Neutrophil (primary cell): ENCODE measurements at regions not wholly inside any gene's neighbourhood (a gene's known extent, or its start where the extent isn't known, plus 50 kb on each side); places are given as distances from the start of the nearest gene placed in this dataset.

Experiments
- H3K27ac ChIP-seq: fragments of 200-600 bp; sonication (generic); 2 replicates; pipeline ENCODE4 v1.5.1; 2016; ENCODE audit warnings: mild to moderate bottlenecking, moderate library complexity
- H3K27me3 ChIP-seq: fragments of 200-600 bp; sonication (generic); 2 replicates; pipeline ENCODE4 v1.6.0; 2016; ENCODE audit warnings: mild to moderate bottlenecking
- H3K36me3 ChIP-seq: fragments of 200-600 bp; sonication (generic); 2 replicates; pipeline ENCODE4 v1.5.1; 2017
- H3K4me1 ChIP-seq, 2 experiments: fragments of 200-600 bp in 1 of 2; sonication (generic) in 1 of 2; 1 replicate in 1 of 2; 2 replicates in 1 of 2; pipeline versions ENCODE4 v1.5.1 to v1.6.1; 2013 to 2016; ENCODE audit warnings: low read depth in 1 of 2, low read length in 1 of 2, mild to moderate bottlenecking in 1 of 2, moderate library complexity in 1 of 2; ENCODE audit not compliant: control insufficient read depth in 1 of 2, insufficient read depth in 1 of 2
- H3K4me3 ChIP-seq, 2 experiments: fragments of 200-600 bp in 1 of 2; sonication (generic) in 1 of 2; 1 replicate in 1 of 2; 2 replicates in 1 of 2; pipeline ENCODE4 v1.5.1; 2013 to 2016; ENCODE audit warnings: low read depth in 1 of 2, low read length in 1 of 2, mild to moderate bottlenecking in 1 of 2, moderate library complexity in 1 of 2
- H3K9me3 ChIP-seq: fragments of 200-600 bp; sonication (generic); 2 replicates; pipeline ENCODE4 v1.5.1; 2016
- TF ChIP-seq, protein P1 (sequence below): fragments of 200-600 bp; sonication (generic); IDR thresholded peaks from 2 replicates; pipeline ENCODE4 v1.5.1; 2016; ENCODE audit warnings: antibody characterized with exemption

DNA sequence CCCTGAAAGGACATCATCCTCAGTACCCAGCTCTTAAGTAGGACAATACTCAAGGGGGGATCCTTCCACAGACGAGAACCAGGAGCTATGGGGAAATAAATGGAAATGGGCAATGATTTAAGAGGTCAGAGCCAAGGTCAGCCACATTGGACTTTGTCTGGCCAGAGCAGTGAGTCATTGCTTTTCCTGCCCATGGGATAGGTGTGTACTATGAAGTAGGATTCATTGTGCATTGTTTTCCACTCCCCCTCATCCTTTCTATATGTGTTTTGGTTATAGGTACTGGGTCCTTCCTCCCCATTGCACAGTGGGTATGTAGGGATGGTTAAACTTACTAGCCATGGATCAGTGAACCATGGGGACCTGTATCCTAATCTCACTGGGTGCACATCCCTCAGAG is 328.9 kb upstream of the USP25 start:
- Histone ChIP-seq H3K36me3 (no peaks in the 10 kb centered on the region), H3K9me3 (no peaks in the 10 kb centered on the region), H3K27me3 (no peaks in the 10 kb centered on the region), H3K4me1 (no peaks in the 10 kb centered on the region), H3K27ac (no peak overlapping the region), H3K4me3 (no peak overlapping the region)
- TF ChIP-seq, protein P1, sequence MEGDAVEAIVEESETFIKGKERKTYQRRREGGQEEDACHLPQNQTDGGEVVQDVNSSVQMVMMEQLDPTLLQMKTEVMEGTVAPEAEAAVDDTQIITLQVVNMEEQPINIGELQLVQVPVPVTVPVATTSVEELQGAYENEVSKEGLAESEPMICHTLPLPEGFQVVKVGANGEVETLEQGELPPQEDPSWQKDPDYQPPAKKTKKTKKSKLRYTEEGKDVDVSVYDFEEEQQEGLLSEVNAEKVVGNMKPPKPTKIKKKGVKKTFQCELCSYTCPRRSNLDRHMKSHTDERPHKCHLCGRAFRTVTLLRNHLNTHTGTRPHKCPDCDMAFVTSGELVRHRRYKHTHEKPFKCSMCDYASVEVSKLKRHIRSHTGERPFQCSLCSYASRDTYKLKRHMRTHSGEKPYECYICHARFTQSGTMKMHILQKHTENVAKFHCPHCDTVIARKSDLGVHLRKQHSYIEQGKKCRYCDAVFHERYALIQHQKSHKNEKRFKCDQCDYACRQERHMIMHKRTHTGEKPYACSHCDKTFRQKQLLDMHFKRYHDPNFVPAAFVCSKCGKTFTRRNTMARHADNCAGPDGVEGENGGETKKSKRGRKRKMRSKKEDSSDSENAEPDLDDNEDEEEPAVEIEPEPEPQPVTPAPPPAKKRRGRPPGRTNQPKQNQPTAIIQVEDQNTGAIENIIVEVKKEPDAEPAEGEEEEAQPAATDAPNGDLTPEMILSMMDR, result no peak

DNA sequence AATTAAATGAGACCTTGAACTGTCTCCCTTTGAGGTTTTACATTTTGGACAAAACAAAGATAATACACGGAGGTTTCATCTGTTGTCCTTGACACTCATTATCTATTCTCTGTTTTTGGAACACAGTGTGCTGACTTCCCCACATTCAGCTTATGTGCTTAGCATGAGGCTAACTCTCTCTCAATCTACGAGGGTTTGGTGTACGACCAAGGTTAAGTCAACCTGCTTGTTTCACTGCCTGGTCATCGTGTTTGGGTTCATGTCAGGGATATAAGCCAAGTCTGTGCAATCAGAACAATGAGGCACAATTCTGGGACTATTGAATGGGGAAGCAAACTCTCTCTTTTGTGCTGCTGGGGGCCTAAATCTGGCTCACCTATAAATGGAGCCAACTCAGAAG is 328.5 kb upstream of the USP25 start:
- Histone ChIP-seq H3K27ac (no peak overlapping the region), H3K4me3 (no peak overlapping the region), H3K36me3 (no peaks in the 10 kb centered on the region), H3K9me3 (no peaks in the 10 kb centered on the region), H3K27me3 (no peaks in the 10 kb centered on the region), H3K4me1 (no peaks in the 10 kb centered on the region)
- TF ChIP-seq, protein P1, result no peak

DNA sequence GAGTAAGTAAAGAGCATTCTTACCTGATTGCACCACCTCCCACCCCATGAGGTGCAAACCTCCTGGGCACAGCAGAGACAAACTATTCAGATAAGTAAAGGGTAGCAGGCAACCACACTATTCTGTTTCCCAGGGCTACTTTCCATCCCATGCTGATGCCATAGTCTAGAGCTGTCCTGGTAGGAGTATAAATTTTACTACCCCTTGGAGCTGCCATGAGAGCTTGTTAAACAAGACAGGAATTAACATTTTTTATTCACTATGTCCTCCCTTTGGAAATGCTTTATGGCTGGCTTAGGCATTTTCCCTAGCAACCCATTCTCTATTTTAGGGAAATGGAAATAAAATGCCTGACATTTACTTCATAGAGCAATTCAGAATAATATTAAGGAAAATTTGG is 324.6 kb upstream of the USP25 start:
- TF ChIP-seq, protein P1, result no peak
- no peak overlapping the region for H3K4me3 ChIP-seq

DNA sequence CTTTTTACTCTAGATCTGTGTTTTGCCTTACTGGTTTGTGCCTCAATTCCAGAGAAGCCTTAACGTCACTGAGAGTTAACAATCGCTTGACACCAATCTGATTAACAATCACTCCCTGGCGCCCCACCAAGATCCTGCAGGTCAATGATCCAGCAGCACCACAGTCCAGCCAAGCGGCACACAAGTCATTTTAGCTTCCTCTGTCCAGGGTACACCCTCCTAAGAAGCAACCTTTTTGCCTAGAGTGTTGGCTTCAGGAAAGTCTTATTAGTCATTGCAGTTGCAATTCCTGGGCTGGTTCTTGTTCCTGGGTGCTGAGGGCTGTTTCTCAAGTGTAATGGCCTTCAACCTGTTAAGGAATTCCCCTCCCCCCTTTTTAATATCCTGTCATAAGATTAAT is 323.0 kb upstream of the USP25 start:
- H3K4me3 ChIP-seq, result no peak overlapping the region
- no peaks in the 10 kb centered on the region for H3K36me3 ChIP-seq
- H3K27ac ChIP-seq, result no peak overlapping the region
- H3K27me3 ChIP-seq, result no peaks in the 10 kb centered on the region
- no peaks in the 10 kb centered on the region for H3K4me1 ChIP-seq
- TF ChIP-seq, protein P1, result no peak
- no peaks in the 10 kb centered on the region for H3K9me3 ChIP-seq

More for the DNA sequence above, 324.6 kb upstream of the USP25 start:
- Histone ChIP-seq H3K36me3 (no peaks in the 10 kb centered on the region), H3K27me3 (no peaks in the 10 kb centered on the region), H3K9me3 (no peaks in the 10 kb centered on the region), H3K4me1 (no peaks in the 10 kb centered on the region), H3K27ac (no peak overlapping the region)

DNA sequence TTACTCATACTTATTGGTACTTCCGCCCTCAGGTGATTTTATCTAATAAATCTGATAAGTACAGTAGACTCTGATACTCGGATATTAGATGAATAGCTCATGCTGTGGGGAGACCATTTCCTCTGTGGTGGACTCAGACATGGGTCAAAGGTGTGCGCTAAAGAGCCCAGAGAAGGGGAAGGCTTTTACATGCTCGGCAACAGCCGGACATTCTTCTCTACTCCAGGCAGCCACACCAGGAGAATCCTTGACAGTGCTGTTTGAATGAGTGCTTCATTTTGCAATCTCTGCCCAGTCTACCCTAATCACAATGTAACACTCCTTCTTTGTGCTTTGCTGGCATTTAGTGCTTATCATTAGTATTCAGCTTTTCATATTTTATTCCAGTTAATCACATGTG is 322.2 kb upstream of the USP25 start:
- H3K36me3 ChIP-seq, result no peaks in the 10 kb centered on the region
- no peaks in the 10 kb centered on the region for H3K9me3 ChIP-seq
- no peaks in the 10 kb centered on the region for H3K4me1 ChIP-seq
- no peak overlapping the region for H3K27ac ChIP-seq
- TF ChIP-seq, protein P1, result no peak
- H3K4me3 ChIP-seq, result no peak overlapping the region
- no peaks in the 10 kb centered on the region for H3K27me3 ChIP-seq

DNA sequence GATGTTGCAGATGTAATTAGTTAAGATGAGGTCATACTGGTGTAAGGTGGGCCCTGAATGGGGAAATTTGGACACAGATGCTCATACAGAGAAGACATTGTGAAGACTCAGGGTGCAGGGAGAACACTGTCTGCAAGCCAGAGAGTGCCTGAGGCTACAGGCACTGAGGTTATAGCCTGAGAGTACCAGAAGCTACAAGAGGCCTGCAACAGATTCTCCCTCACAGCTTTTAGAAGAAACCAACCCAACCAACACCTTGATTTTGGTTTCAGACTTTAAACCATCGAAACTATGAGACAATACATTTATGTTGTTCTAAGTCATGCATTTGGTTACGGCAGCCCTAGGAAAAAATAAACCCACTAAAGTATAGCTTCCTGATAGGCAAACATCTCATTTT is 321.7 kb upstream of the USP25 start:
- Histone ChIP-seq H3K27ac (no peak overlapping the region), H3K4me1 (no peaks in the 10 kb centered on the region), H3K9me3 (no peaks in the 10 kb centered on the region), H3K36me3 (no peaks in the 10 kb centered on the region), H3K27me3 (no peaks in the 10 kb centered on the region), H3K4me3 (no peak overlapping the region)
- TF ChIP-seq, protein P1, result no peak
